ENCODE measurements at regions not wholly inside any gene's neighbourhood (a gene's known extent, or its start where the extent isn't known, plus 50 kb on each side); places are given as distances from the start of the nearest gene placed in this dataset.
"Not testable (repeated sequence)": the region's sequence is repeated elsewhere in the genome, so short reads cannot be mapped to it uniquely, and the experiment has no call there.

DNA sequence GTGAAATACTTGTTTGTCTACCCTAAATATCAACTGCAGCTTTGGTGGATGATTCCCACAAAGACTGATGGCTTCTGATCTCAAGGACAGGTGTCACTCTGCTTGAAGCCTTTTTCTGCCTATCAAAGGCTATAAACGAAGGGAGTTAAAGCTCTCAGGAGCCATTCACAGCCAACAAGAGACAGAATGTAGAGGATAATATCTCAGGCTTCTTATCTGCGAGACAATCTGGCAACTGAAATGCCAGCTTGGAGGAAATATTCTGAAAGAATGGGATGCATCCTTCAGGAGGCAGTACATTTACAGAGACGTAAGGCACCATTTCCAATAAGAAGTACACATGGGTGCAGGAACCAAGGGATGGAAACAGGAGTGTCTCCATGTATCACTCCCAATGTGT, 549.4 kb downstream of the GPAM start:
- Histone ChIP-seq H3K4me1 (ENCODE audit: insufficient read depth, low read length) (no peaks in the 10 kb centered on the region), H3K36me3 (ENCODE audit: insufficient read depth, low read depth, low read length) (no peaks in the 10 kb centered on the region), H3K4me3 (ENCODE audit: low read length) (no peak overlapping the region), H3K27ac (ENCODE audit: low read length) (no peak overlapping the region), H3K9ac (ENCODE audit: low read depth, low read length) (no peak overlapping the region), H3K9me3 (ENCODE audit: insufficient read depth, low read depth, low read length) (peaks cover 10% of the 10 kb centered on the region; the same call in 1 of the 2 replicates), H3K27me3 (ENCODE audit: insufficient read depth, low read length) (no peaks in the 10 kb centered on the region)

DNA sequence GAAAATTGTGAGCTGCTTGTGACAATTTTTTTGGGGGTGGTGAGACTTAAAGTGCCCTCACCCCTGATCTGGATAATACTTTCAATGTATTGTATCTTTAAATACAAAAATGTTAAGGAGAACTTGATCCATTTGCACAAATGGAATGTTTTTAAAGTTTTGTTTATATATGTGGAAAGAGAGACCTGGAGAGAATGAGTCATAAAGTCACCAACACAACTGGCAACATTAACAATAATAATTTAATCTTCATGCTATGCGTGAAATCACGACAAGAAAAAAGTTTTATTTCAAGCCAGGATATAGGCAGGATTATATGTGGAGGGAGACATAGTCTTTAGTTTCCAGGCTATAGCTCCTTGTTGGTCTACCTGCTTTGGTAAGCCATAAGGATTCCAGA, 537.5 kb downstream of the GPAM start:
- Histone ChIP-seq H3K4me1 (ENCODE audit: insufficient read depth, low read length) (no peaks in the 10 kb centered on the region), H3K4me3 (ENCODE audit: low read length) (no peak overlapping the region), H3K9ac (ENCODE audit: low read depth, low read length) (no peak overlapping the region), H3K27me3 (ENCODE audit: insufficient read depth, low read length) (no peaks in the 10 kb centered on the region), H3K36me3 (ENCODE audit: insufficient read depth, low read depth, low read length) (no peaks in the 10 kb centered on the region), H3K9me3 (ENCODE audit: insufficient read depth, low read depth, low read length) (peaks cover 13% of the 10 kb centered on the region), H3K27ac (ENCODE audit: low read length) (no peak overlapping the region)

DNA sequence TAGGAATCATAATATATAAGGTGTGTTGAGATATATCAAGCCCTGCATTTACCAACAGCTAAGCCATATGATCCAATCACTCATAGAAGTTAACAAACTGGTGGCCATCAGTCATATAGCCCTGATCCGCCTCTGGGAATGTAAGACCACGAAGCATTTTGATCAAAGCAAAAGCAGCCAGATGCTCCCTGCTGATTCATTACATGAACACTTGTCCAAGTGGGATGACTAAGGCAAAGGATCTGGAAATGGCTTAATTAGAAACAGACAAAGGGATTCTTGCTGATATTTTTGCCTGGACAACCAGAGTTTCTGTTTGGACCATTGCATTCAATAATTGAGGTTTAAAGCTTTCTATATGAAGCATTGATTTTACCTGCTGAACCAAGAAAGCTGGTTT, 535.5 kb downstream of the GPAM start:
- no peak overlapping the region for H3K27ac ChIP-seq (ENCODE audit: low read length)

DNA sequence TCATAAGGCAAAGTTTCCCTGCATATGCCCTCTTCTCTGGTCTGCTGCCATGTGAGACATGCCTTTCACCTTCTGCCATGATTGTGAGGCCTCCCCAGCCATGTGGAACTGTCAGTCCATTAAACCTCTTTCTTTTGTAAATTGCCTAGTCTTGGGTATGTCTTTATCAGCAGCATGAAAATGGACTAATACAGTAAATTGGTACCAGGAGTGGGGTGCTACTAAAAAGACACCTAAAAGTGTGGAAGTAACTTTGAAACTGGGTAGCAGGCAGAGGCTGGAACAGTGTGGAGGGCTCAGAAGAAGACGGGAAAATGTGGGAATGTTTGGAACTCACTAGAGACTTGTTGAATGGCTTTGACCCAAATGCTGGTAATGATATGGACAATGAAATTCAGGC, 534.5 kb downstream of the GPAM start:
- not testable (repeated sequence) for H3K9ac ChIP-seq (ENCODE audit: low read depth, low read length); H3K4me3 ChIP-seq (ENCODE audit: low read length); H3K27me3 ChIP-seq (ENCODE audit: insufficient read depth, low read length); H3K27ac ChIP-seq (ENCODE audit: low read length); H3K36me3 ChIP-seq (ENCODE audit: insufficient read depth, low read depth, low read length); H3K4me1 ChIP-seq (ENCODE audit: insufficient read depth, low read length)
- peaks cover 13% of the 10 kb centered on the region for H3K9me3 ChIP-seq (ENCODE audit: insufficient read depth, low read depth, low read length)

More for the DNA sequence above, 535.5 kb downstream of the GPAM start:
- no peak overlapping the region for H3K9ac ChIP-seq (ENCODE audit: low read depth, low read length)
- H3K9me3 ChIP-seq (ENCODE audit: insufficient read depth, low read depth, low read length): peaks cover 13% of the 10 kb centered on the region
- no peak overlapping the region for H3K4me3 ChIP-seq (ENCODE audit: low read length)
- H3K4me1 ChIP-seq (ENCODE audit: insufficient read depth, low read length): no peaks in the 10 kb centered on the region
- no peaks in the 10 kb centered on the region for H3K36me3 ChIP-seq (ENCODE audit: insufficient read depth, low read depth, low read length)
- no peaks in the 10 kb centered on the region for H3K27me3 ChIP-seq (ENCODE audit: insufficient read depth, low read length)

DNA sequence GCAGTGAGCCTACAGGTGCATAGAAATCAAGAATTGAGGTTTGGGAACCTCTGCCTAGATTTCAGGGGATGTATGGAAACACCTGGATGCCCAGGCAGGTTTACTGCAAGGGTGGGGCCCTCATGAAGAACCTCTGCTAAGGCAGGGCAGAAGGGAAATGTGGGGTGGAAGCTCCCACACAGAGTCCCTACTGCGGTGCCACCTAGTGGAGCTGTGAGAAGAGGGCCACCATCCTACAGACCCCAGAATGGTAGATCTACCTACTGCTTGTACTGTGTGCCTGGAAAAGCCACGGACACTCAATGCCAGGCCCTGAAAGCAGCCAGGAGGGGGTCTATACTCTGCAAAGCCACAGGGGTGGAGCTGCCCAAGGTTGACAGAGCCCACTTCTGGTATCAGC, 533.5 kb downstream of the GPAM start:
- H3K9ac ChIP-seq (ENCODE audit: low read depth, low read length): no peak overlapping the region
- H3K27ac ChIP-seq (ENCODE audit: low read length): no peak overlapping the region
- H3K4me1 ChIP-seq (ENCODE audit: insufficient read depth, low read length): no peaks in the 10 kb centered on the region
- H3K36me3 ChIP-seq (ENCODE audit: insufficient read depth, low read depth, low read length): no peaks in the 10 kb centered on the region
- H3K4me3 ChIP-seq (ENCODE audit: low read length): no peak overlapping the region
- H3K9me3 ChIP-seq (ENCODE audit: insufficient read depth, low read depth, low read length): peaks cover 13% of the 10 kb centered on the region
- no peaks in the 10 kb centered on the region for H3K27me3 ChIP-seq (ENCODE audit: insufficient read depth, low read length)

DNA sequence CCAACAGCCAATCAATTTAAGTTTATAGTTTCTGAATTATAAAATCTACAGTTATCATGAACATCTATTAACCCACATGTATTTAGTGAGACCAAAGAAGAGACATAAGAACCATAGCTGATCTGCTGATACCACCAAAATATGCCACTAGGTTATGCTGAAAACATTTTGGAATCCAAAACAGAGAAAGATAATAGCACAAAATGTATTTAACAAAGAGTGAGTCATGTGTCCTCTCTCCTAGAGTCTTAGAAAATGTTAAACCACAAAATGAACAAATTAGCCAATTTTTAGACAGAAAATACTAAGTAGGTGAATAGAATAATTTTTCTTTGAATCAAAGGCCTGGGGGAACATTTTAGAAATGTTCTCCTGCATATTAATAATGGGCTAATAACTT, 527.5 kb downstream of the GPAM start:
- H3K9ac ChIP-seq (ENCODE audit: low read depth, low read length): no peak overlapping the region
- H3K4me1 ChIP-seq (ENCODE audit: insufficient read depth, low read length): no peaks in the 10 kb centered on the region
- no peaks in the 10 kb centered on the region for H3K9me3 ChIP-seq (ENCODE audit: insufficient read depth, low read depth, low read length)
- no peaks in the 10 kb centered on the region for H3K36me3 ChIP-seq (ENCODE audit: insufficient read depth, low read depth, low read length)
- H3K27me3 ChIP-seq (ENCODE audit: insufficient read depth, low read length): no peaks in the 10 kb centered on the region
- no peak overlapping the region for H3K27ac ChIP-seq (ENCODE audit: low read length)
- no peak overlapping the region for H3K4me3 ChIP-seq (ENCODE audit: low read length)

DNA sequence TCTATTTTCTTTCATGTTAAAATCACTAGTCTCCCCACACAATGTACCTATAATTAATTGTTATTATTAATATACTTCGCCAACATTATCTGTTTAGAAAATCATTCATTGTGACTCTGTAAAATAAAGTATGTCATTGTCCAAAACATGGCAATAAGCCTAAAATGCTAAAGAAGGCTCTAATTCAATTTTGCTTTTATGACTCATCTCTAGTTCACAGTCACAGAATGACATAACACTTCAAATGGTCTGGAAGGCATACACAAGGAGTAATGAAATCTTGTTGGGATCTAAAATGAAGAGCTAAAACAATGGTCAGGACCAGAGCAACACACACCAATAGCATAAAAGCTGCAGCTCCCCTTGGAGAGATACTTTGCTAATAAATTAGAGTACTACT, 505.8 kb downstream of the GPAM start:
- no peak overlapping the region for H3K27ac ChIP-seq (ENCODE audit: low read length)
- H3K36me3 ChIP-seq (ENCODE audit: insufficient read depth, low read depth, low read length): no peaks in the 10 kb centered on the region
- H3K4me1 ChIP-seq (ENCODE audit: insufficient read depth, low read length): no peaks in the 10 kb centered on the region
- H3K9me3 ChIP-seq (ENCODE audit: insufficient read depth, low read depth, low read length): no peaks in the 10 kb centered on the region
- no peak overlapping the region for H3K9ac ChIP-seq (ENCODE audit: low read depth, low read length)
- H3K4me3 ChIP-seq (ENCODE audit: low read length): no peak overlapping the region
- no peaks in the 10 kb centered on the region for H3K27me3 ChIP-seq (ENCODE audit: insufficient read depth, low read length)

DNA sequence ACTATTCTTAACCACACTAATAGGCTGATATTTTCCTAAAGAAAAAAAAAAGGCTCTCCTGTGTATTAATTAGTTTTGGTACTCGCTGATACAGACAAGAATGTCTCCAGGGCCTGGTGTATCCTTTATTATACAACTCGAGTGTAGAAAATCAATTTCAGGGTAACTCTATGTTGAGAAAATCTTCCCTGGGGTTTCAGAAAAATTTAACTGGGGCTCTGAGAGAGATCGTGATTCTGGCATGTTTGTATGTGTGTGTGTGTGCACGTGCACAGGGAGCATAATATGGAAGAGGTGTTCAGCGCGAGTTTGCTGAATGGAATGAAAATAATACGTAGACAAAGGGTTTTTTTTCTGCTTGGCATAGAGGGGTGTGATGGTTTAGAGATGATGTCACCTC, 496.8 kb downstream of the GPAM start:
- no peak overlapping the region for H3K4me3 ChIP-seq (ENCODE audit: low read length)

DNA sequence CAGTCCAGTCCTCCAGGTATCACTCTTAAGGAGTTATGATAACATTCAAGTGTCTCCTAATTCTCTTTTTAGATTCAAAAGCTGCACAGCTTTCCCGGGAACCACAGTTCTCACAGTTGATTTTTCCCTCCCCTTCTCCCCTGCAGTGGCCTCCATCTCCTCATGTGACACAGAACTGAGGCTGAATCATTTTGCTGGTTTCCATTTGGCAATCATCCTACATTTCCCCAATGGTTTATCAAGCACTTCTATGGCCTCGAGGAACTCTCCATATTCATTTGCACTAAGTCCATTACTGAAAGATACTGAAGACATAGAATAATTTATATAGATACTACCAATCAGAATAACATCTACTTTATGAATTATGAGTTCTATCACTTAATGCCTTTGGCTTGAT, 484.9 kb downstream of the GPAM start:
- no peaks in the 10 kb centered on the region for H3K36me3 ChIP-seq (ENCODE audit: insufficient read depth, low read depth, low read length)
- no peaks in the 10 kb centered on the region for H3K9me3 ChIP-seq (ENCODE audit: insufficient read depth, low read depth, low read length)
- H3K4me1 ChIP-seq (ENCODE audit: insufficient read depth, low read length): no peaks in the 10 kb centered on the region
- H3K9ac ChIP-seq (ENCODE audit: low read depth, low read length): no peak overlapping the region
- no peaks in the 10 kb centered on the region for H3K27me3 ChIP-seq (ENCODE audit: insufficient read depth, low read length)
- H3K4me3 ChIP-seq (ENCODE audit: low read length): no peak overlapping the region
- H3K27ac ChIP-seq (ENCODE audit: low read length): no peak overlapping the region

More for the DNA sequence above, 496.8 kb downstream of the GPAM start:
- Histone ChIP-seq H3K9me3 (ENCODE audit: insufficient read depth, low read depth, low read length) (no peaks in the 10 kb centered on the region), H3K27me3 (ENCODE audit: insufficient read depth, low read length) (no peaks in the 10 kb centered on the region), H3K9ac (ENCODE audit: low read depth, low read length) (no peak overlapping the region), H3K27ac (ENCODE audit: low read length) (no peak overlapping the region), H3K4me1 (ENCODE audit: insufficient read depth, low read length) (no peaks in the 10 kb centered on the region), H3K36me3 (ENCODE audit: insufficient read depth, low read depth, low read length) (no peaks in the 10 kb centered on the region)

DNA sequence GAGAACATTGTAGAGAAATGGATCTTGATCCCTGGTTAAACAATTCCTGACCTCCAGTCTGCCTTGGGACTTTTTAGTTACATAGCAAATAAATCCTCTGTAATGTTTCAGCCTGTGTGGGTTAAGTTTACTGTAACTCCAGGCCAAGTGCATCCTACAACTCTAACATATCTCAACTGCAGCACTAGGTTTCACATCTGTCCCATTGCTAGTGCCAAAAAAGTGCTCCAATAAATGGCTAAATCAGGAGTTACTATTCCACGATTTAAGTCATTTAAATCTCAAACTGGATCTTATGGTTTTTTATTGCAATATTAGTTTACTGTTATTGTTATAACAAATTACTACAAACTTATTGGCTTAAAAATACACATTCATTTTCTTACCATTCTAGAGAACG, 479.6 kb downstream of the GPAM start:
- Histone ChIP-seq H3K27me3 (ENCODE audit: insufficient read depth, low read length) (no peaks in the 10 kb centered on the region), H3K9me3 (ENCODE audit: insufficient read depth, low read depth, low read length) (no peaks in the 10 kb centered on the region), H3K27ac (ENCODE audit: low read length) (no peak overlapping the region)

DNA sequence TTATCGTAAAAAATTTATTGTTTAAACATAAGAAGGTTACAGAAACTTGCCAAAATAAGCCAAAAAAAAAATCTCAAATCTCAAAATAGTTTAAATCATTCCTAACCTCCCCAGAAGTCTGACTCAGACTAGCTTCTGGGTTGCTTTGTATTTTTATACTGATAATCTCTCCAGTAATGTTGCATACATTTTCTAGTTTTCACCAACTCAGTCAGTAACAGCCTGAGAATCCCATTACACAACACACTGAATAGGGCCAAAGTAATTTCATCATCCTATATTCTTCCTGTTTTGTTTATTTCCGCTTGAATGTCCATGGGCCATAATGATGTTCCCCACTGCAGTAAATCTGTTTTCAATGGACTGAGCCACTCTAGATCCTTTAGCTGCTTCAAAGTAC, 478.5 kb downstream of the GPAM start:
- Histone ChIP-seq H3K36me3 (ENCODE audit: insufficient read depth, low read depth, low read length) (no peaks in the 10 kb centered on the region), H3K27ac (ENCODE audit: low read length) (no peak overlapping the region), H3K4me1 (ENCODE audit: insufficient read depth, low read length) (no peaks in the 10 kb centered on the region), H3K9ac (ENCODE audit: low read depth, low read length) (no peak overlapping the region), H3K9me3 (ENCODE audit: insufficient read depth, low read depth, low read length) (no peaks in the 10 kb centered on the region), H3K27me3 (ENCODE audit: insufficient read depth, low read length) (no peaks in the 10 kb centered on the region), H3K4me3 (ENCODE audit: low read length) (no peak overlapping the region)

More for the DNA sequence above, 479.6 kb downstream of the GPAM start:
- H3K4me3 ChIP-seq (ENCODE audit: low read length): no peak overlapping the region
- no peaks in the 10 kb centered on the region for H3K36me3 ChIP-seq (ENCODE audit: insufficient read depth, low read depth, low read length)
- H3K4me1 ChIP-seq (ENCODE audit: insufficient read depth, low read length): no peaks in the 10 kb centered on the region
- H3K9ac ChIP-seq (ENCODE audit: low read depth, low read length): no peak overlapping the region

DNA sequence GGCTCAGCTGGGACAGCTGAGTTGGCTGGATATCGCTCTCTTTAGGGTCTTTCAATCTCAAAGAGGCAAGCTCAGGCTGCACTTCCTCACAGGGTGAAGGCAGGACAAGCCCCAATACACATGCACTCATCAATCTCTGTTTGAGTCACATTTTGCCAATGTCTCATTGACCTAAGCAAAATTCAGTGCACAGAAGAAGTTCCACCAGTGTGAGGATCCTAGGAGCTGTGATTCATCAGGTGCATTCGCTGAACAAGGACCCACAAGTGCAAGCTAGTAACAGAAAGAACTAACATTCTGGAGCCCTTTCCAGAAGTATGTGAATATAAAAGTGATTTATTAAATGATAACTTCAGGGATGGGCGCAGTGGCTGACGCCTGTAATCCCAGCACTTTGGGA, 477.2 kb downstream of the GPAM start:
- H3K27ac ChIP-seq (ENCODE audit: low read length): no peak overlapping the region
- no peaks in the 10 kb centered on the region for H3K36me3 ChIP-seq (ENCODE audit: insufficient read depth, low read depth, low read length)
- H3K4me3 ChIP-seq (ENCODE audit: low read length): no peak overlapping the region
- H3K9me3 ChIP-seq (ENCODE audit: insufficient read depth, low read depth, low read length): no peaks in the 10 kb centered on the region
- H3K27me3 ChIP-seq (ENCODE audit: insufficient read depth, low read length): no peaks in the 10 kb centered on the region
- no peaks in the 10 kb centered on the region for H3K4me1 ChIP-seq (ENCODE audit: insufficient read depth, low read length)
- H3K9ac ChIP-seq (ENCODE audit: low read depth, low read length): no peak overlapping the region

DNA sequence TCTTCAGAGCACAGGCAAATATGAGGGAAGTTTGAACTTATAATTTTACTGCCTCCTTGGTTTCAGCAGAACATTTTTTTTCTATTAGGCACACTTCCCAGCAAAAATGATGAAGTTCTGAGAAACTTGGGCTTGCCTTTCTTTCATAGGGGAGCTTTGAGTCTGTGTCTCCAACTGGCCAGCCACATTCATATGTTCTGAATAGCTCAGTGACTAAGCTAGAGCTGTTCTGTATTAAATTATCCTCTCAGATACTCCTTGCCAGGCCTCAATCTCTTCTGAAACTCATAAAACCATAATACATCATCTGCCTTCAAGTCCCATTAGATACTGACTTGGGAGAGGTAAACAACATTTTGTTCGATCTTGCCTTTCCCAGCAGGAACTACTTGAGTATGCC, 476.5 kb downstream of the GPAM start:
- Histone ChIP-seq H3K36me3 (ENCODE audit: insufficient read depth, low read depth, low read length) (no peaks in the 10 kb centered on the region), H3K9me3 (ENCODE audit: insufficient read depth, low read depth, low read length) (no peaks in the 10 kb centered on the region), H3K4me1 (ENCODE audit: insufficient read depth, low read length) (no peaks in the 10 kb centered on the region), H3K9ac (ENCODE audit: low read depth, low read length) (no peak overlapping the region), H3K27me3 (ENCODE audit: insufficient read depth, low read length) (no peaks in the 10 kb centered on the region), H3K4me3 (ENCODE audit: low read length) (no peak overlapping the region), H3K27ac (ENCODE audit: low read length) (no peak overlapping the region)

Data from iPS-20b (cell line).